ENCODE measurements at regions not wholly inside any gene's neighbourhood (a gene's known extent, or its start where the extent isn't known, plus 50 kb on each side); places are given as distances from the start of the nearest gene placed in this dataset.

- BruUV-seq (replicated peaks) = no TSS peak
- Mint-ChIP-seq H3K4me1 (ENCODE audit: low read depth, unreplicated experiment) (peaks cover 9% of the 10 kb centered on the region), H3K27me3 (ENCODE audit: unreplicated experiment) (no peaks in the 10 kb centered on the region), H3K4me3 (ENCODE audit: low read depth, unreplicated experiment) (no peak overlapping the region), H3K36me3 (ENCODE audit: insufficient read depth, unreplicated experiment) (no peaks in the 10 kb centered on the region), H3K27ac (ENCODE audit: unreplicated experiment) (no peak overlapping the region), H3K9me3 (ENCODE audit: low read depth, unreplicated experiment) (no peaks in the 10 kb centered on the region)
- no peak for DNase-seq
- no peak for TF ChIP-seq CTCF (IDR thresholded peaks at IDR 0.05; ENCODE audit: unreplicated experiment)
- intact Hi-C loops (cut with micrococcal nuclease; ENCODE audit: unreplicated experiment) = no loop called here
- CTCF ChIA-PET = no interaction called here
These were observed 262.7 kb downstream of the PDHA2 start for GRCh38 chr4:96102541-96103026.

- Mint-ChIP-seq H3K4me3 (ENCODE audit: low read depth, unreplicated experiment) (no peak overlapping the region), H3K9me3 (ENCODE audit: low read depth, unreplicated experiment) (no peaks in the 10 kb centered on the region), H3K27me3 (ENCODE audit: unreplicated experiment) (no peaks in the 10 kb centered on the region), H3K4me1 (ENCODE audit: low read depth, unreplicated experiment) (peaks cover 9% of the 10 kb centered on the region), H3K36me3 (ENCODE audit: insufficient read depth, unreplicated experiment) (no peaks in the 10 kb centered on the region), H3K27ac (ENCODE audit: unreplicated experiment) (no peak overlapping the region)
- no TSS peak for BruUV-seq (replicated peaks)
- intact Hi-C loops (cut with micrococcal nuclease; ENCODE audit: unreplicated experiment) = no loop called here
- CTCF ChIA-PET = no interaction called here
- no peak for TF ChIP-seq CTCF (IDR thresholded peaks at IDR 0.05; ENCODE audit: unreplicated experiment)
- DNase-seq = no peak
These were observed 263.2 kb downstream of the PDHA2 start for GRCh38 chr4:96103086-96103485.

- no peak overlapping the region for H3K4me3 Mint-ChIP-seq (ENCODE audit: low read depth, unreplicated experiment)
- H3K27ac Mint-ChIP-seq (ENCODE audit: unreplicated experiment) = no peak overlapping the region
- no peak for TF ChIP-seq CTCF (IDR thresholded peaks at IDR 0.05; ENCODE audit: unreplicated experiment)
- intact Hi-C loops (cut with micrococcal nuclease; ENCODE audit: unreplicated experiment) = no loop called here
- BruUV-seq (replicated peaks) = no TSS peak
- no peaks in the 10 kb centered on the region for H3K27me3 Mint-ChIP-seq (ENCODE audit: unreplicated experiment)
- peaks cover 1% of the 10 kb centered on the region for H3K4me1 Mint-ChIP-seq (ENCODE audit: low read depth, unreplicated experiment)
- CTCF ChIA-PET = interaction anchor here (1.2 kb wide), 1 partner anchor 16 kb away, joined by 3 read pairs; no protein-coding TSS in a partner anchor
- H3K36me3 Mint-ChIP-seq (ENCODE audit: insufficient read depth, unreplicated experiment) = no peaks in the 10 kb centered on the region
- no peak for DNase-seq
- H3K9me3 Mint-ChIP-seq (ENCODE audit: low read depth, unreplicated experiment) = peaks cover 3% of the 10 kb centered on the region
These were observed 268.3 kb downstream of the PDHA2 start for GRCh38 chr4:96108146-96108545.

GRCh38 chr4:96112631-96113030, 272.7 kb downstream of the PDHA2 start:
- peaks cover 3% of the 10 kb centered on the region for H3K9me3 Mint-ChIP-seq (ENCODE audit: low read depth, unreplicated experiment)
- no peak for TF ChIP-seq CTCF (IDR thresholded peaks at IDR 0.05; ENCODE audit: unreplicated experiment)
- no peaks in the 10 kb centered on the region for H3K36me3 Mint-ChIP-seq (ENCODE audit: insufficient read depth, unreplicated experiment)
- no peaks in the 10 kb centered on the region for H3K4me1 Mint-ChIP-seq (ENCODE audit: low read depth, unreplicated experiment)
- H3K27ac Mint-ChIP-seq (ENCODE audit: unreplicated experiment) = no peak overlapping the region
- intact Hi-C loops (cut with micrococcal nuclease; ENCODE audit: unreplicated experiment) = no loop called here
- DNase-seq = no peak
- H3K4me3 Mint-ChIP-seq (ENCODE audit: low read depth, unreplicated experiment) = no peak overlapping the region
- no TSS peak for BruUV-seq (replicated peaks)
- CTCF ChIA-PET = no interaction called here
- no peaks in the 10 kb centered on the region for H3K27me3 Mint-ChIP-seq (ENCODE audit: unreplicated experiment)
